ENCODE measurements at regions not wholly inside any gene's neighbourhood (a gene's known extent, or its start where the extent isn't known, plus 50 kb on each side); places are given as distances from the start of the nearest gene placed in this dataset.

DNA sequence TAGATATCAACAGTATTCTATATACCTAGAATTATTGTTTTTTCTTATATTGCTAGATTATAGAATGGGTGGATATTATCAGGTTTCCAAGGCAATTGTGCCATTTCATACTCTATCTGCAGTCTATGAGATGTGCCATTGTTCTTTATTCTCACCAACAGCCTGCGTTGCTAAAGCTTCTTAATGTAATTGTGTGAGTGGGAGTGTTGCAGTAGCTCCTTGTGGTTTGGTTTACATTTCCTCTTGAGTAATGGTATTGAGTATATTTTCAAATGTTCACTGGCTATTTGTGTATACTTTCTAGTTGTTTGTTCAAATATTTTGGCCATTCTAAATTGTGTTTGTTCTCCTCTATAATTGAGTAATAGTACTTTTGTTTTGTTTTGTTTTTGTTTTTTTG lies 199.2 kb downstream of the TFEC start:
- H3K4me3 ChIP-seq: no peak overlapping the region
- intact Hi-C loops (cut with DNase I): no loop called here
- H3K27ac ChIP-seq: no peak overlapping the region
- no peaks in the 10 kb centered on the region for H3K9me3 ChIP-seq
- DNase-seq (no peak), ATAC-seq (no peak)
- H3K4me1 ChIP-seq: no peaks in the 10 kb centered on the region
- TF ChIP-seq CTCF (IDR thresholded peaks at IDR 0.05): no peak
- no peaks in the 10 kb centered on the region for H3K36me3 ChIP-seq
- H3K27me3 ChIP-seq (ENCODE audit: low read depth): no peaks in the 10 kb centered on the region

GRCh38 chr7:115827305-115828045 lies 203.1 kb downstream of the TFEC start:
- DNase-seq (no peak), ATAC-seq (no peak)
- Histone ChIP-seq H3K27me3 (ENCODE audit: low read depth) (no peaks in the 10 kb centered on the region), H3K4me3 (no peak overlapping the region), H3K4me1 (no peaks in the 10 kb centered on the region), H3K36me3 (no peaks in the 10 kb centered on the region), H3K27ac (no peak overlapping the region), H3K9me3 (no peaks in the 10 kb centered on the region)
- TF ChIP-seq CTCF (IDR thresholded peaks at IDR 0.05): no peak
- intact Hi-C loops (cut with DNase I): no loop called here

GRCh38 chr7:115825456-115826115 lies 205.0 kb downstream of the TFEC start:
- H3K4me3 ChIP-seq: no peak overlapping the region
- DNase-seq (no peak), ATAC-seq (no peak)
- no peaks in the 10 kb centered on the region for H3K9me3 ChIP-seq
- no peaks in the 10 kb centered on the region for H3K27me3 ChIP-seq (ENCODE audit: low read depth)
- H3K4me1 ChIP-seq: no peaks in the 10 kb centered on the region
- intact Hi-C loops (cut with DNase I): no loop called here
- TF ChIP-seq CTCF (IDR thresholded peaks at IDR 0.05): no peak
- no peak overlapping the region for H3K27ac ChIP-seq
- no peaks in the 10 kb centered on the region for H3K36me3 ChIP-seq

GRCh38 chr7:115822801-115823200 lies 207.8 kb downstream of the TFEC start:
- Histone ChIP-seq H3K9me3 (no peaks in the 10 kb centered on the region), H3K27ac (no peak overlapping the region), H3K36me3 (no peaks in the 10 kb centered on the region), H3K4me1 (no peaks in the 10 kb centered on the region), H3K4me3 (no peak overlapping the region), H3K27me3 (ENCODE audit: low read depth) (no peaks in the 10 kb centered on the region)
- no peak for ATAC-seq
- intact Hi-C loops (cut with DNase I): no loop called here
- DNase-seq: no peak
- no peak for TF ChIP-seq CTCF (IDR thresholded peaks at IDR 0.05)

GRCh38 chr7:115822380-115822779 lies 208.2 kb downstream of the TFEC start:
- H3K27me3 ChIP-seq (ENCODE audit: low read depth): no peaks in the 10 kb centered on the region
- intact Hi-C loops (cut with DNase I): no loop called here
- no peak for ATAC-seq
- no peak overlapping the region for H3K4me3 ChIP-seq
- H3K4me1 ChIP-seq: no peaks in the 10 kb centered on the region
- H3K9me3 ChIP-seq: no peaks in the 10 kb centered on the region
- no peak for DNase-seq
- H3K36me3 ChIP-seq: no peaks in the 10 kb centered on the region
- H3K27ac ChIP-seq: no peak overlapping the region
- no peak for TF ChIP-seq CTCF (IDR thresholded peaks at IDR 0.05)

All from lower lobe of right lung (tissue), 2 donors.